ENCODE measurements at regions not wholly inside any gene's neighbourhood (a gene's known extent, or its start where the extent isn't known, plus 50 kb on each side); places are given as distances from the start of the nearest gene placed in this dataset.

DNA sequence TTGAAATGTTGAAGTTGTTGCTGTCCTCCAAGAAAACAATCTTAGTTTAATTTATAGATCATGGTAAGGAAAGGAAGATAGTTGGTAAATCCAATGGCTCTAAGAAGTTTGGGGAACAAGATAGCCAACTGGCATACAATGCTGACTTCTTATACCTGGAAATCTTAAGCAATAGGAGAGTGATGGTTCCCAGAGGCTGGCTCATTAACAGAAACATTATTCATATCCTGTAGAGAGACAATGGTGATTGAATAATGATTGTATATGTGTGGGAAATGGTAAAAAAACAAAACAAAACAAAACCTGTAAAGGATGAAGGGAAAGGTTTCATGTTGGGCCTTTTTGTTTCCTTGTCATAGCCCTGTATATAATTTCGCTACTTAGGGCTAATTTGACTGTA, 174.9 kb upstream of the CTSO start:
- Histone ChIP-seq H3K4me3 (no peak overlapping the region), H3K27ac (no peak overlapping the region)
- no peak for DNase-seq (ENCODE audit: low spot score)
- TF ChIP-seq, protein P1, sequence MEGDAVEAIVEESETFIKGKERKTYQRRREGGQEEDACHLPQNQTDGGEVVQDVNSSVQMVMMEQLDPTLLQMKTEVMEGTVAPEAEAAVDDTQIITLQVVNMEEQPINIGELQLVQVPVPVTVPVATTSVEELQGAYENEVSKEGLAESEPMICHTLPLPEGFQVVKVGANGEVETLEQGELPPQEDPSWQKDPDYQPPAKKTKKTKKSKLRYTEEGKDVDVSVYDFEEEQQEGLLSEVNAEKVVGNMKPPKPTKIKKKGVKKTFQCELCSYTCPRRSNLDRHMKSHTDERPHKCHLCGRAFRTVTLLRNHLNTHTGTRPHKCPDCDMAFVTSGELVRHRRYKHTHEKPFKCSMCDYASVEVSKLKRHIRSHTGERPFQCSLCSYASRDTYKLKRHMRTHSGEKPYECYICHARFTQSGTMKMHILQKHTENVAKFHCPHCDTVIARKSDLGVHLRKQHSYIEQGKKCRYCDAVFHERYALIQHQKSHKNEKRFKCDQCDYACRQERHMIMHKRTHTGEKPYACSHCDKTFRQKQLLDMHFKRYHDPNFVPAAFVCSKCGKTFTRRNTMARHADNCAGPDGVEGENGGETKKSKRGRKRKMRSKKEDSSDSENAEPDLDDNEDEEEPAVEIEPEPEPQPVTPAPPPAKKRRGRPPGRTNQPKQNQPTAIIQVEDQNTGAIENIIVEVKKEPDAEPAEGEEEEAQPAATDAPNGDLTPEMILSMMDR (IDR thresholded peaks at IDR 0.05): no peak

DNA sequence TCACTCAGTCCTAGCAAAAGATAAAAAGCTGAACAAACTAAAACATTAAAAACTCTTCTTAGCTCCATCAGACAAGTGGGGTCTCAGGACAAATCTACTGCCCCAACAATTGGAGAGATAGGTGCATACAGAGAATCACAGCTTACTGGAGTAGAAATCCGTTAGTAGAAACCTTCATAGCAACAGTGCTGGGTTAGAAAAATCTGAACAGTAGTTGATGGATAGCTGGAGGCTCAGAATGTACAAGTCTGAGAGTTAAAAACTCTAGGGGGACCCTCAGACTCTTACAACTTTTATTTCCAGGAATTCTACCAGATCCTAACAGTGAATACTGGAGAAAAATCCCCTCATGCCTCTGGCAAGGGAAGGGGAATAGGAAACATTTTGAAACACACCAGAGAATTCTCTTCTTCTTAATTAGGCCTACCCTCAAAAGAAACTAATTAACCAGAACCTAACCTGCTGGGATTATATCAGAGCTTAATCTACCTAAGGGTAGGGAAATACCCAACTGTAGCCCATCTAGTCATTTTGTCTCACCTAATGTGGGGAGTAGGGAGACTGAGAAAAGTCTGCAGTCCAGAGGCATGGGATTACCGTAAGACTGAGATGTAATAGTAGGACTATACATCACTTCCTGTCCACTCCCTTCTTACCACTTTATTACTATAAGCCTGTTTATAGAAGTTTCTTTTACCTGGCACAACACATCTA, 165.0 kb upstream of the CTSO start:
- no peak overlapping the region for H3K4me3 ChIP-seq
- no peak for DNase-seq (ENCODE audit: low spot score)
- TF ChIP-seq, protein P1 (IDR thresholded peaks at IDR 0.05): no peak
- no peak overlapping the region for H3K27ac ChIP-seq

- TF ChIP-seq, protein P1 (IDR thresholded peaks at IDR 0.05): no peak
- Histone ChIP-seq H3K27ac (no peak overlapping the region), H3K4me3 (no peak overlapping the region)
- DNase-seq (ENCODE audit: low spot score): no peak
These were observed 164.1 kb upstream of the CTSO start for GRCh38 chr4:156117743-156118142.

- no peak for DNase-seq (ENCODE audit: low spot score)
These were observed 163.3 kb upstream of the CTSO start for GRCh38 chr4:156116991-156117390.

DNA sequence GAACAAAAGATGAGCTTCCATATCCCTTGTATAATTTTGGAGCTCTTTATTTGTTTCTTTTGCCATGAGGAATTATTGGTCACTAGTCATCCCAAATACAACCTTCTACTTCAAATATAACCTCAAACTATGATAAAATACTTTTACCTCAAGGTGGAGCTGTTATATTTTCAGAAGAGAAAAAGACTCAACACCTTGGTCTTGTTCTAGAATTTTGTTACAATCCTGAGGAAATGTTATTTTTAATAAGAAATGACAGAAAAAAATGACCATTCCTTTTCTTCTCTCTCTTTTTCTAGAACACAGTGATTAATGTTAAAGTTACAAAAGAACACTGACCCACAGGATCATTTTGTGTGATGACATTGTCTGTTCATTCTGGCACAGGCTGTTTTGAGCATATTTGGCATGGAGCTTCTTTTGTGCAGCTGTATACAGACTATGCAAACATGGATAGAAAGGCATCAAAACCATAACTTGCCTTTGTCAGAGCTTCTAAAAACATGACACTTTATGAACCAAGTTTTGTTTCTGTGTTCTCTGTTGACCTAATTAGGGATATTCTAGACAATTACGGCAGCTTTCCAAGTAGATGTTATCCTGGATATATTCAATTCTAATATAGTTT, 159.6 kb upstream of the CTSO start:
- Histone ChIP-seq H3K4me3 (no peak overlapping the region), H3K27ac (no peak overlapping the region)
- DNase-seq (ENCODE audit: low spot score): no peak
- TF ChIP-seq, protein P1 (IDR thresholded peaks at IDR 0.05): no peak

More at GRCh38 chr4:156116991-156117390, 163.3 kb upstream of the CTSO start:
- TF ChIP-seq, protein P1 (IDR thresholded peaks at IDR 0.05): no peak
- H3K27ac ChIP-seq: no peak overlapping the region
- no peak overlapping the region for H3K4me3 ChIP-seq

- no peak overlapping the region for H3K27ac ChIP-seq
- no peak overlapping the region for H3K4me3 ChIP-seq
These were observed 158.0 kb upstream of the CTSO start for GRCh38 chr4:156111686-156112085.

More at GRCh38 chr4:156111686-156112085, 158.0 kb upstream of the CTSO start:
- TF ChIP-seq, protein P1 (IDR thresholded peaks at IDR 0.05): no peak
- DNase-seq (ENCODE audit: low spot score): no peak

All from coronary artery (tissue), 2 donors.